ENCODE measurements at regions not wholly inside any gene's neighbourhood (a gene's known extent, or its start where the extent isn't known, plus 50 kb on each side); places are given as distances from the start of the nearest gene placed in this dataset.

DNA sequence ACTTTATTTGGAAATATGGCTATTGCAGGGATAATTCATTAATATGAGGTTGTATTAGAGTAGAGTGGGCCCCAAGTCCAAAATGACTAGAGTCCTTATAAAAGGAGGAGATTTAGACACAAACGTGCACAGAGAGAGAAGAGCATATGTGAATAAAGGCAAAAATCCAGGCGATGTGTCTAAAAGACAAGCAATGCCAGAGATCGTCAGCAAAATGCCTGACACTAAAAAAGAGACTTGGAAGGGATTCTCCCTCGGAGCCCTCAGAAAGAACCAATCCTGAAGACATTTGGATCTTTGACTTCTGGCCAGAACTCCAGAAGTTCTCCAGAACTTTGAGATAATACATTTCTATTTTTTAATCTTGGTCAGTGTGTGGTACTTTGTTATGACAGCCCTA is 472.1 kb downstream of the NLGN4X start:
- no peaks in the 10 kb centered on the region for H3K36me3 ChIP-seq (ENCODE audit: insufficient read depth, low read depth, low read length)
- H3K9ac ChIP-seq (ENCODE audit: low read depth, low read length) = no peak overlapping the region
- no peak overlapping the region for H3K27ac ChIP-seq (ENCODE audit: low read length)
- H3K27me3 ChIP-seq (ENCODE audit: insufficient read depth, low read length) = no peaks in the 10 kb centered on the region
- H3K4me3 ChIP-seq (ENCODE audit: low read length) = no peak overlapping the region
- H3K4me1 ChIP-seq (ENCODE audit: insufficient read depth, low read length) = no peaks in the 10 kb centered on the region
- H3K9me3 ChIP-seq (ENCODE audit: insufficient read depth, low read depth, low read length) = no peaks in the 10 kb centered on the region

DNA sequence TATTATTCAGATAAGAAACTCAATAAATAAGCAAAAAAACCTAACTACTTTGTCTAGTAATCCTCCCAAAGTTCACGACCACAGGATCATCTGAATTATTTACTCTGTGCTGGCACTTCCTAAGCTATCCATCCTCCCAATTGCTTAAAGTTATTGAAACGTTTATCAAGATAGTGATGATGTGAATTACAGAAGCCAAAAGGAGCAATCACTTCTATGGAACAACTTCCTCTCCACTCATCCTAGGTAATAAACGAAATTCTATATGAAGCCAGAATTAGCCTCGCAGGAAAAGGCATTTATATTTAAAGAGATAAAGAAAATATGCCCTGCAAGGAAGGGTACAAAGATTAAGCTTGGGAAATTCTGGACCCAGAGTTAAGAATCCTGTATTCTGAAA is 475.4 kb downstream of the NLGN4X start:
- H3K9ac ChIP-seq (ENCODE audit: low read depth, low read length) = no peak overlapping the region
- H3K27ac ChIP-seq (ENCODE audit: low read length) = no peak overlapping the region
- H3K4me1 ChIP-seq (ENCODE audit: insufficient read depth, low read length) = no peaks in the 10 kb centered on the region
- H3K36me3 ChIP-seq (ENCODE audit: insufficient read depth, low read depth, low read length) = no peaks in the 10 kb centered on the region
- no peaks in the 10 kb centered on the region for H3K27me3 ChIP-seq (ENCODE audit: insufficient read depth, low read length)
- H3K9me3 ChIP-seq (ENCODE audit: insufficient read depth, low read depth, low read length) = no peaks in the 10 kb centered on the region
- no peak overlapping the region for H3K4me3 ChIP-seq (ENCODE audit: low read length)

DNA sequence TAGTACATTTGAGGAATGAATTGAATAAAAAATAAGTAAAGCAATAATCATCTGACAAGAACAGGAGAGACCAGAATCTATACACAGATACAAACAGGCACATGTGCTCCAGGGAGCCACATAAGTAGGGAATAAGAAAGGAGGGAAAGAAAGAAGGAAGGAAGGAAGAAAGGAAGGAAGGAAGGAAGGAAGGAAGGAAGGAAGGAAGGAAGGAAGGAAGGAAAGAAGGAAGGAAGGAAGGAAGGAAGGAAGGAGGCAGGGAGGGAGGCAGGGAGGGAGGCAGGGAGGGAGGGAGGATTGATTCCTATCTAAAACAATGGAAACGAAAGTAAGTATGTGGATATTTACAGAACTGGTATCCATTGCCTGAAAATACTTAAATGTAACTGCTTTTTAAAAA is 475.8 kb downstream of the NLGN4X start:
- Histone ChIP-seq H3K27ac (ENCODE audit: low read length) (no peak overlapping the region), H3K36me3 (ENCODE audit: insufficient read depth, low read depth, low read length) (no peaks in the 10 kb centered on the region), H3K4me3 (ENCODE audit: low read length) (no peak overlapping the region), H3K27me3 (ENCODE audit: insufficient read depth, low read length) (no peaks in the 10 kb centered on the region), H3K4me1 (ENCODE audit: insufficient read depth, low read length) (no peaks in the 10 kb centered on the region), H3K9ac (ENCODE audit: low read depth, low read length) (no peak overlapping the region), H3K9me3 (ENCODE audit: insufficient read depth, low read depth, low read length) (no peaks in the 10 kb centered on the region)

DNA sequence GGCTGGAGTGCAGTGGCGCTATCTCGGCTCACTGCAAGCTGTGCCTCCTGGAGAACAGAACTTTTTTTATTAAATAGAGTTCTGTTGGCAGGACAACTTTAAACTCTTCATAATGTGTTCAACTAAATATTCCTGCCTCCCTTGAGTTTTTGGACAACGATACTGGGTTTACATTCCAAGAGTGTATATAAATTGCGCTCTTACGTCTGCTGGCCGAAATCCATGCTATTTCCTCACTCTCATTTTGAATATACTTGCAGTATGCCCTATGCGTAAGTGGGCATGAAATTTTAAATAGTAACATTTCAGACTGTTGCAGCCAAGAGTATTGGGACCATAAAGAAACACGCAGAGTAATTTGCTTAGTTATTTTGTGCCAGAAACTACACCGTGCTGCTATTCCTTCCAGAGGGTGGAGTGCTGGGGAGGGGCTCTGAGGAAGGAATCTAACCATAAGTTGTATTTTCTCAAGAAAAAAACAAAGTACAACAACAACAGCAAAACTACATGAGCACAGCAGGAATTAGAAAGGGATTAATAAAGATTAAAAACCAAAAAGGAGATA is 480.0 kb downstream of the NLGN4X start:
- Histone ChIP-seq H3K4me3 (ENCODE audit: low read length) (no peak overlapping the region), H3K9ac (ENCODE audit: low read depth, low read length) (no peak overlapping the region), H3K36me3 (ENCODE audit: insufficient read depth, low read depth, low read length) (no peaks in the 10 kb centered on the region), H3K27me3 (ENCODE audit: insufficient read depth, low read length) (no peaks in the 10 kb centered on the region), H3K27ac (ENCODE audit: low read length) (no peak overlapping the region), H3K4me1 (ENCODE audit: insufficient read depth, low read length) (no peaks in the 10 kb centered on the region), H3K9me3 (ENCODE audit: insufficient read depth, low read depth, low read length) (no peaks in the 10 kb centered on the region)

DNA sequence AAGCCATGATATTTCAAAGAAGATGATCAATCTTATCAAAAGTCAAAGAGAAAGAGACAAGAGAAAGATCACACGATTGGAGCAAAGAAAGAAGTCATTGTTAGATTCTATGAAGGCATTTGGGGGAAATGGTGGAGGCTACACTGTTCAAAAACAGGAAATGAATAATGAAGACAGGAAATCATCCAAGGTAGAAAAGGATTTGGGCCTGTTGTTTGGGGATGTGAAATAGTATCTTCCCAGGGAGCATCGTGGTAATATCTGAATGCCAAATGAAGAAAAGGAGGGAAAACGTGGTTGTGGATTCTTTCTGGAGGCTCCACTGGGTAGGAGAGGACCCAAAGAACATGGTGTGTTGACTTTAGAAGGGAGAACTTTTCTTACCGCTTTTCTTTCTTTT is 482.4 kb downstream of the NLGN4X start:
- Histone ChIP-seq H3K4me1 (ENCODE audit: insufficient read depth, low read length) (no peaks in the 10 kb centered on the region), H3K27ac (ENCODE audit: low read length) (no peak overlapping the region)

DNA sequence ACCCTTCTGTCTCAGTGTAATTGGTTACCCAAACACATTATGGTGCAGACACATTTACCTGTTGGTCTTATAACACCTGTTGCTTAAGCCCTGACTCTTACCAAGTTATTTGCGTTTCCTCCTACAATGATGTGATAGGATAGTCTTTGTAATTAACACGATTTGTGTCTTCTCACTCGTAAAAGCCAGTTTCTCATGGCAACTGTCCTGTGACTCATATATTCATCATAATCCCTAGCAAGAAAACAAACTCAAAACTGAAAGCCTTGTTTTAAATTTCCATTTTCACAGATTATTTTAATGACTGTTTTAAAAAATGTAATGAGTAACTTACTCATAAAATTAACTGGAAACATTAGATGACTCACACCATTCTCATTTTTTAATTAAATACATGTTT is 495.2 kb downstream of the NLGN4X start:
- no peaks in the 10 kb centered on the region for H3K4me1 ChIP-seq (ENCODE audit: insufficient read depth, low read length)
- H3K4me3 ChIP-seq (ENCODE audit: low read length) = no peak overlapping the region
- H3K9me3 ChIP-seq (ENCODE audit: insufficient read depth, low read depth, low read length) = no peaks in the 10 kb centered on the region
- H3K36me3 ChIP-seq (ENCODE audit: insufficient read depth, low read depth, low read length) = no peaks in the 10 kb centered on the region
- no peak overlapping the region for H3K27ac ChIP-seq (ENCODE audit: low read length)
- H3K27me3 ChIP-seq (ENCODE audit: insufficient read depth, low read length) = peaks cover 12% of the 10 kb centered on the region; the same call in 1 of the 2 replicates
- no peak overlapping the region for H3K9ac ChIP-seq (ENCODE audit: low read depth, low read length)

More for the DNA sequence above, 482.4 kb downstream of the NLGN4X start:
- Histone ChIP-seq H3K9ac (ENCODE audit: low read depth, low read length) (no peak overlapping the region), H3K27me3 (ENCODE audit: insufficient read depth, low read length) (no peaks in the 10 kb centered on the region), H3K36me3 (ENCODE audit: insufficient read depth, low read depth, low read length) (no peaks in the 10 kb centered on the region), H3K4me3 (ENCODE audit: low read length) (no peak overlapping the region), H3K9me3 (ENCODE audit: insufficient read depth, low read depth, low read length) (no peaks in the 10 kb centered on the region)

DNA sequence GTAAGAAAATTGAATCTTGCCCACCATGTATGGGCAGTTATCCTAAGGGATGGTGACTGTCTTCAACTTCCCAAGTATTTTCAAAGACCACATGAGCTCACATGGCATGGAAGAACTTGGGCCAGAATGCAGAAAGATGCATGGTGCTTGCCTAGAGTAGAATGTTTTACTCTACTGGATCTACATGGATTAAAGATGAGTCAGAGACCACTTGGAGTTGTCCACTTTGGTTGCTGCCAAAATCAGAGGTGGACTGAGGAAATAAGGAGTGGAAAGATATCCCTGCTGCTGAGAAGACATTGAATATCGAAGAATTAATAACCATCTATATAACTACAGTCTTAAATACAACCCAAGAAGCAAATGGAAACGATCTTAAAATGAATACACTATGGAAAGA is 498.1 kb downstream of the NLGN4X start:
- H3K4me1 ChIP-seq (ENCODE audit: insufficient read depth, low read length) = no peaks in the 10 kb centered on the region
- no peak overlapping the region for H3K4me3 ChIP-seq (ENCODE audit: low read length)
- no peaks in the 10 kb centered on the region for H3K27me3 ChIP-seq (ENCODE audit: insufficient read depth, low read length)
- H3K9ac ChIP-seq (ENCODE audit: low read depth, low read length) = no peak overlapping the region
- no peaks in the 10 kb centered on the region for H3K9me3 ChIP-seq (ENCODE audit: insufficient read depth, low read depth, low read length)
- no peak overlapping the region for H3K27ac ChIP-seq (ENCODE audit: low read length)
- H3K36me3 ChIP-seq (ENCODE audit: insufficient read depth, low read depth, low read length) = no peaks in the 10 kb centered on the region

DNA sequence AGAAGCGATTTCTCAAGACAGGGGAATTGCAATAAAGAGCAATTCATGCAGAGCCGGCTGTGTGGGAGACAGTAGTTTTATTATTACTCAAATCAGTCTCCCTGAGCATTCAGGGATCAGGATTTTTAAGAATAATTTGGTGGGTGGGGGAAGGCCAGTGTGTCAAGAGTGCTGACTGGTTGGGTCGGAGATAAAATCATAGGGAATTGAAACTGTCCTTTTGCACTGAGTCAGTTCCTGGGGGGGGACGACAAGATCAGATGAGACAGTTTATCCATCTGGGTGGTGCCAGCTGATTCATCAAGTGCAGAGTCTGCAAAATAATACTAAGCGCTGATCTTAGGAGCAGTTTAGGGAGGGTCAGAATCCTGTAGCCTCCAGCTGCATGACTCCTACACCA is 502.4 kb downstream of the NLGN4X start:
- Histone ChIP-seq H3K4me1 (ENCODE audit: insufficient read depth, low read length) (no peaks in the 10 kb centered on the region), H3K27me3 (ENCODE audit: insufficient read depth, low read length) (no peaks in the 10 kb centered on the region), H3K27ac (ENCODE audit: low read length) (no peak overlapping the region), H3K9ac (ENCODE audit: low read depth, low read length) (no peak overlapping the region), H3K9me3 (ENCODE audit: insufficient read depth, low read depth, low read length) (no peaks in the 10 kb centered on the region), H3K4me3 (ENCODE audit: low read length) (no peak overlapping the region), H3K36me3 (ENCODE audit: insufficient read depth, low read depth, low read length) (no peaks in the 10 kb centered on the region)

DNA sequence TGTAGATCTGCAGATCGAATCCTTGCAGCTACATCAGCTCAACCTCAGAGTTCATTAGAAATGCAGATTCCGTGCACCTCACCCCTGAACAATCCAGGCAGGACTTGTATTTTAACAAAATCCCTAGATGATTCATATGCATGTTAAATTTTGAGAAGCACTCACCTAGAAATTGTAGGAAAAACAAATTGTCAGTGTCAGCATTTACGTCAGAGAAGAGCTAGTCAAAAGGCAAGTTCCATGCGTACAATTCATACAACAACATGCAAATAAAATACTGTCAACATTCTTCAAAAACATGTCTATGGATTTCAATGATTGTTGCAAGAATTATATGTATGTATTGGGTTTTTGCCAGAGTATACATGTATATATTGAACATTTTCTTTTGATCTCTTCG is 504.5 kb downstream of the NLGN4X start:
- no peak overlapping the region for H3K9ac ChIP-seq (ENCODE audit: low read depth, low read length)
- H3K27ac ChIP-seq (ENCODE audit: low read length) = no peak overlapping the region
- H3K36me3 ChIP-seq (ENCODE audit: insufficient read depth, low read depth, low read length) = no peaks in the 10 kb centered on the region
- H3K9me3 ChIP-seq (ENCODE audit: insufficient read depth, low read depth, low read length) = no peaks in the 10 kb centered on the region
- no peaks in the 10 kb centered on the region for H3K4me1 ChIP-seq (ENCODE audit: insufficient read depth, low read length)
- H3K4me3 ChIP-seq (ENCODE audit: low read length) = no peak overlapping the region
- H3K27me3 ChIP-seq (ENCODE audit: insufficient read depth, low read length) = no peaks in the 10 kb centered on the region

DNA sequence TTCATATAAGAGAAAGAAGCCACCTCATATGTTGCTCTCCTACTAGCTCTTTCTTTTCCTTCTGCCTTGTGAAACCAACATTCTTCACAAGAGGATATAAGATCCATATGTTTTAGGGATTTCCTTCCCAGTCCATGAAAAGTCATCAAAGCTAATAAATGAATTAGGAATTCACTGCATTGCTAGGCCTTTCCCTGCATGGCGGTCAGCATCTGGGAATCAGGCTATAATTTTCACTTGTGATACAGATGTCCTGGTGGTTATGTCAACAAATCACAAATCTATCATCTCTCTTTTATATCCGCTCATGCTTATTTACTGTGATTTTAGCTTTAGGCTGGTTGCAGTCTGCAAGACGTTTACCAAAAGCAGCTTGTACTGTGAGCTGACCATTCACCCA is 510.0 kb downstream of the NLGN4X start:
- no peak overlapping the region for H3K9ac ChIP-seq (ENCODE audit: low read depth, low read length)
- no peaks in the 10 kb centered on the region for H3K4me1 ChIP-seq (ENCODE audit: insufficient read depth, low read length)
- no peak overlapping the region for H3K27ac ChIP-seq (ENCODE audit: low read length)
- H3K4me3 ChIP-seq (ENCODE audit: low read length) = no peak overlapping the region
- no peaks in the 10 kb centered on the region for H3K36me3 ChIP-seq (ENCODE audit: insufficient read depth, low read depth, low read length)
- H3K27me3 ChIP-seq (ENCODE audit: insufficient read depth, low read length) = no peaks in the 10 kb centered on the region
- H3K9me3 ChIP-seq (ENCODE audit: insufficient read depth, low read depth, low read length) = no peaks in the 10 kb centered on the region

DNA sequence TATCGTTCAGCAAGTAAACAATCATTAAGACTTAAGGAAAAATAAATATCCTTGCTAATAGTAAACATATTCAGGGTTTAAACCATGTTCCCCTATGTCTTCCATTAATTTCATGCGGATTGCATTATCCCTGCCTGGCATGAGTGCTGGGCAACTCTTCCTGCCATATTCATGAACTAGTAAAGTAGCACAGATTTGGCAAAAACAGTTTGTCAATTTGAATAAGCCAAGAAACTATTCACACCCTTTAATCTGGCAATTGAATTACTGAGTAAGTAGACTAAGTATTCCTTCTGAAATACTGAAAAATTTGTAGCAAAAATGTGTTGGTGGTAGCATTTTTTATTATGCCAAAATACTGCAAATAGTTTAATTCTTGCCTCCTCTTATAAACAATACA is 512.0 kb downstream of the NLGN4X start:
- no peaks in the 10 kb centered on the region for H3K27me3 ChIP-seq (ENCODE audit: insufficient read depth, low read length)
- no peaks in the 10 kb centered on the region for H3K36me3 ChIP-seq (ENCODE audit: insufficient read depth, low read depth, low read length)
- no peaks in the 10 kb centered on the region for H3K4me1 ChIP-seq (ENCODE audit: insufficient read depth, low read length)
- no peak overlapping the region for H3K9ac ChIP-seq (ENCODE audit: low read depth, low read length)
- H3K4me3 ChIP-seq (ENCODE audit: low read length) = no peak overlapping the region
- H3K27ac ChIP-seq (ENCODE audit: low read length) = no peak overlapping the region
- H3K9me3 ChIP-seq (ENCODE audit: insufficient read depth, low read depth, low read length) = no peaks in the 10 kb centered on the region

DNA sequence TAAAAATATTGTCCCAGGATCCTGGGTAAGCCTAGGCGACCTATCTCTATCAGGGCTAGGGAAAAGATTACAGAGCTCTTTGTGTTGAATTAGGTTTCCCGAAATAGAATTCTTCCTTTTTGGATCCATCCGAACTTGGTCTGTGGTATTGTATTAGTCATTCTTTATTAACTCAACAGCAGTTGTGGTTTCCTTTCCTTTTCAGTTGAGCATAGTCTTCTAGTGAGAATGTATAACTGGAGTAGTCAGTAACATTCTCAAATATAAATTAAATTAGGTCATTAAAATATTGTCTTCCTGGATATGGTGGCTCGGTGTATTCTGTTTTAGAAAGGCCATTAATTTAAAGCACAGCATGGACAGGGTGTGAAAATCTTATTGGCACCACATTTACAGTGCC is 520.4 kb downstream of the NLGN4X start:
- Histone ChIP-seq H3K27me3 (ENCODE audit: insufficient read depth, low read length) (no peaks in the 10 kb centered on the region), H3K9me3 (ENCODE audit: insufficient read depth, low read depth, low read length) (no peaks in the 10 kb centered on the region), H3K4me1 (ENCODE audit: insufficient read depth, low read length) (no peaks in the 10 kb centered on the region), H3K4me3 (ENCODE audit: low read length) (no peak overlapping the region), H3K36me3 (ENCODE audit: insufficient read depth, low read depth, low read length) (no peaks in the 10 kb centered on the region), H3K9ac (ENCODE audit: low read depth, low read length) (no peak overlapping the region), H3K27ac (ENCODE audit: low read length) (no peak overlapping the region)

DNA sequence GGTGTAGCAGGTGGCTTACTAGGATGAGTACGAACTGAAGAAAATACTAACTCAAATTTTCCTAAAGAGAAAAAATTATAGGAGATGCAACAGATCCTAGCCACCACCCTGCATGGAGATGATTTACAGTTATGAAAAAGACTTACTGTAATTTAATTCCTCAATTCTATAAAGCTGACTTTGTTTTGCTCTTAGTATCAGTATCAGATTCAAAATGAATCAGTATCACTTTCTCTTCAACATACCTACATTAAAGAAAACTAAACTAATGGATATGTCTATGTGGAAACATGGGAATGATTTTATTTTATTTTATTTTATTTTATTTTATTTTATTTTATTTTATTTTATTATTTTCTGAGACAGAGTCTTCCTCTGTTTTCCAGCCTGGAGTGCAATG is 525.8 kb downstream of the NLGN4X start:
- H3K9ac ChIP-seq (ENCODE audit: low read depth, low read length) = no peak overlapping the region
- no peak overlapping the region for H3K27ac ChIP-seq (ENCODE audit: low read length)
- H3K36me3 ChIP-seq (ENCODE audit: insufficient read depth, low read depth, low read length) = no peaks in the 10 kb centered on the region
- no peaks in the 10 kb centered on the region for H3K4me1 ChIP-seq (ENCODE audit: insufficient read depth, low read length)
- no peaks in the 10 kb centered on the region for H3K9me3 ChIP-seq (ENCODE audit: insufficient read depth, low read depth, low read length)
- no peak overlapping the region for H3K4me3 ChIP-seq (ENCODE audit: low read length)
- no peaks in the 10 kb centered on the region for H3K27me3 ChIP-seq (ENCODE audit: insufficient read depth, low read length)
